CD8-positive, alpha-beta memory T cell (primary cell): ENCODE measurements at regions not wholly inside any gene's neighbourhood (a gene's known extent, or its start where the extent isn't known, plus 50 kb on each side); places are given as distances from the start of the nearest gene placed in this dataset.

Source experiments
- CTCF ChIA-PET: fragments of 350-600 bp; sonication (Branson Sonifier 250); formaldehyde crosslinking; loops from one replicate; lab custom pipeline; 2021; ENCODE audit warnings: antibody characterized with exemption; lab: Charles Lee
- POLR2A ChIA-PET: fragments of 350-600 bp; sonication (Branson Sonifier 250); formaldehyde crosslinking; loops from one replicate; lab custom pipeline; 2021; ENCODE audit warnings: antibody characterized with exemption; lab: Charles Lee
- DNase-seq, 5 donors: peaks; one replicate each; pipeline versions ENCODE4 v3.0.0 to v3.0.0-alpha.2; 2020 to 2022; ENCODE audit warnings: mixed read lengths in 1 of 5
- H3K27ac ChIP-seq: one replicate; pipeline ENCODE4 v1.7.0; 2013; ENCODE audit warnings: low read depth, mild to moderate bottlenecking, low read length, moderate library complexity
- H3K27me3 ChIP-seq: 2 replicates; pipeline ENCODE4 v1.7.0; 2013; ENCODE audit warnings: low read length, mild to moderate bottlenecking; ENCODE audit not compliant: insufficient read depth, poor library complexity, severe bottlenecking
- H3K36me3 ChIP-seq: 2 replicates; pipeline ENCODE4 v1.7.0; 2013; ENCODE audit warnings: mild to moderate bottlenecking, low read length, moderate library complexity; ENCODE audit not compliant: insufficient read depth
- H3K4me1 ChIP-seq: 2 replicates; pipeline ENCODE4 v1.7.0; 2013; ENCODE audit warnings: mild to moderate bottlenecking, low read length, moderate library complexity; ENCODE audit not compliant: insufficient read depth
- H3K4me3 ChIP-seq: 2 replicates; pipeline ENCODE4 v1.7.0; 2013; ENCODE audit warnings: mild to moderate bottlenecking, low read length
- H3K9me3 ChIP-seq: 2 replicates; pipeline ENCODE4 v1.7.0; 2013; ENCODE audit warnings: mild to moderate bottlenecking, low read length
- H3K27ac Mint-ChIP-seq, 8 donors: one replicate each; pipeline ENCODE4 v1.8.0; 2020 to 2021; ENCODE audit warnings: mixed read lengths in 8 of 8, mild to moderate bottlenecking in 6 of 8, inconsistent platforms in 3 of 8, moderate library complexity in 3 of 8
- H3K27me3 Mint-ChIP-seq, 2 donors: one replicate each; pipeline ENCODE4 v1.8.0; 2020 to 2021; ENCODE audit warnings: mixed read lengths in 2 of 2, mild to moderate bottlenecking in 1 of 2, moderate library complexity in 1 of 2
- H3K36me3 Mint-ChIP-seq, 3 donors: one replicate each; pipeline ENCODE4 v1.8.0; 2020 to 2021; ENCODE audit warnings: mixed read lengths in 3 of 3, inconsistent platforms in 1 of 3, mild to moderate bottlenecking in 1 of 3
- H3K4me1 Mint-ChIP-seq, 3 donors: one replicate each; pipeline ENCODE4 v1.8.0; 2020 to 2021; ENCODE audit warnings: mixed read lengths in 3 of 3, inconsistent platforms in 1 of 3, mild to moderate bottlenecking in 1 of 3
- H3K4me3 Mint-ChIP-seq, 7 donors: one replicate each; pipeline ENCODE4 v1.8.0; 2020 to 2021; ENCODE audit warnings: mixed read lengths in 7 of 7, mild to moderate bottlenecking in 6 of 7, moderate library complexity in 4 of 7, inconsistent platforms in 2 of 7
- H3K9me3 Mint-ChIP-seq, 5 donors: one replicate each; pipeline ENCODE4 v1.8.0; 2020 to 2022; ENCODE audit warnings: mixed read lengths in 5 of 5, mild to moderate bottlenecking in 3 of 5, moderate library complexity in 2 of 5, inconsistent platforms in 1 of 5

DNA sequence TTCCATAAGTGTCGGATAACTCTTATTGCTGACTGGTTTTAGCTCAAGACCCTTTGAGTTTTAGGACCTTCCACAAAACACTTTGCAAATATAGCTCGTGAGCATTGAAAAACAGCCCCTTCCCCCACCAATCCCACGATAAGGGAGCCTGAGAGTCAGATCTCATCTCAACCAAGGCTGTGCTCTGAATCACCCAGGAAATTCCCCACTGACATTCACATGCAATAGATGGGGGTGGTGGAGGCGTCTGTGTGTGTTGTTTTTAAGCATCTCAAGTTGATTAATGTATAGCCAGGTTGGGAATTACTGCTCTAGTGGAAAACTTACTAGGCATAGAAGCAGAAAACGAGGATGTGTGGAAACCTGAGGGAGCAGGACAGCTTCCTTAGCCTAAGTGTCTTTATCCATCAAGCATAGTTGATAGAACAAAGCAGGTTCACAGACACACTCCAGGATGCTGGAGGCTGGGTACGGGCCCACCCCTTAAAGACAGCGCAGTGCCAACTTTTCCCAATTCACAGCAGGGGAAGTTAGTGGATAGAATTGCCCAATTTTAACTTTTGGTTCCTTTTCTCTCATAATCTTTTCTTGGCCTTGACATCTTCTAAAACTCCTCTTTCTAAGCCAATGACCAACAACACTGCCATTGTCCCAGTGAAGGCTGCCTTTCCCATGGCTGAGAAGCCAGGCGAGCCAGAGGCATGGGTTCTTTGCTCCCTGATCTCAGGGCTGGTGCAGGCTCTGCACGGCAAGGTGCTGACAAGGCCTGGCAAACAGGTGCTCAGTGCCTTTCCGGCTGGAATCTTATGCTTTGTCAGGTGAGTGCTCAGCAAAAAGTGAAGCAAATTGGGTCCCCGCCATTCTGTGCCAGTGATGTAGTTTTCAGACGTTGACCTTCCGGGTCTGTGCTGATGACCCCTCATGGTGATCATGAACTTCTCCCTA lies 98.5 kb upstream of the INSIG1 start:
- Mint-ChIP-seq H3K9me3 (peaks cover 7 to 17% (median 13%) of the 10 kb centered on the region in 5 donors), H3K36me3 (peaks cover 0 to 12% (median 2%) of the 10 kb centered on the region in 3 donors), H3K27ac (peak overlapping the region in 1 of 8 donors; percentile 8), H3K4me1 (no peaks in the 10 kb centered on the region), H3K27me3 (peaks cover 5 to 9% of the 10 kb centered on the region in 2 donors), H3K4me3 (no peak overlapping the region)
- POLR2A ChIA-PET = no interaction called here
- no peak overlapping the region for H3K27ac ChIP-seq
- H3K4me3 ChIP-seq = no peak overlapping the region
- H3K36me3 ChIP-seq = no peaks in the 10 kb centered on the region
- CTCF ChIA-PET = interaction anchor here (0.9 to 1.5 kb wide), 5 partner anchors 9 to 272 kb away, joined by 3 to 8 read pairs (median 5); no protein-coding TSS in a partner anchor
- H3K27me3 ChIP-seq = no peaks in the 10 kb centered on the region
- peaks cover 12% of the 10 kb centered on the region for H3K9me3 ChIP-seq
- no peaks in the 10 kb centered on the region for H3K4me1 ChIP-seq
- no peak for DNase-seq

DNA sequence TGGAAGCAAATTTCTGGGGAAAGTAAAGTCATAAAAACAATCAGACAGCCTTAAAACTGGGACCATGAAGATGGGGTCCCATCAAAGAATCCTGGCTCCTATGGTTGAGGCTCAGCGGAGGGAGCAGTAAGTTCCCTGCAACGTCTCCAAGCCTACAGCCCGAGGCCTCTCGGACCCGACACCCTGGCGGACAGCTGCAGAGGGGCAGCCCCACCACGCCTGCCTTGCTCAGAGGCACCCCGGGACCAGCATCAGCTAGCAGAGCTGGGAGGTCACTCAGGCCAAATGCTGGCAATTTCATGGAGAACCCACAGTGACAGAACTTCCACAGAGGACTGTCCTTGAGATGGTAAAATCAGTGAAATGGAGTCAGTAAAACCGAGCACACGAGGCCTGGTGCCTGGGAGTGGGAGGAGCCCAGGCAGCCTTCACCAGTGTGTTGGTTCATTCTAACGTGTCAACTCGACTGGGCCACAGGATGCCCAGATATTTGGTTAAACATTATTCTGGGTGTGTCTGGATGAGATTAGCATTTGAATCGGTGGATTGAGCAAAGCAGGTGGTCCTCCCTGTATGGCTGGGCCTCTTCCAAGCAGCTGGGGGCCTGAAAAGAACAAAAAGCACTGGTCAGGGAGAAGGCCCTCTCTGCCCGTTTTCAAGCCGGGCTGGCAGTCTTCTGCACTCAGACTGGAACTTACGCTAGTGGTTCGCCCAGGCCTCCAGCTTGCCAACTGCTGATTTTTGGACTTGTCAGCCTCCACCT lies 96.2 kb upstream of the INSIG1 start:
- ChIA-PET CTCF (interaction anchor here (1.5 kb wide), 2 partner anchors 143 to 274 kb away, joined by 3 to 5 read pairs; no protein-coding TSS in a partner anchor), POLR2A (no interaction called here)
- Mint-ChIP-seq H3K27ac (peak overlapping the region in 2 of 8 donors; percentile 63 to 88), H3K4me3 (peak overlapping the region in 1 of 7 donors; percentile 16), H3K27me3 (peaks cover 5 to 9% of the 10 kb centered on the region in 2 donors), H3K36me3 (peaks cover 0 to 6% (median 2%) of the 10 kb centered on the region in 3 donors), H3K9me3 (peaks cover 2 to 9% (median 6%) of the 10 kb centered on the region in 5 donors), H3K4me1 (peaks cover 13 to 17% (median 16%) of the 10 kb centered on the region in 3 donors)
- no peak for DNase-seq
- Histone ChIP-seq H3K9me3 (peaks cover 7% of the 10 kb centered on the region), H3K27ac (no peak overlapping the region), H3K4me1 (peaks cover 15% of the 10 kb centered on the region), H3K4me3 (no peak overlapping the region), H3K27me3 (no peaks in the 10 kb centered on the region), H3K36me3 (no peaks in the 10 kb centered on the region)

DNA sequence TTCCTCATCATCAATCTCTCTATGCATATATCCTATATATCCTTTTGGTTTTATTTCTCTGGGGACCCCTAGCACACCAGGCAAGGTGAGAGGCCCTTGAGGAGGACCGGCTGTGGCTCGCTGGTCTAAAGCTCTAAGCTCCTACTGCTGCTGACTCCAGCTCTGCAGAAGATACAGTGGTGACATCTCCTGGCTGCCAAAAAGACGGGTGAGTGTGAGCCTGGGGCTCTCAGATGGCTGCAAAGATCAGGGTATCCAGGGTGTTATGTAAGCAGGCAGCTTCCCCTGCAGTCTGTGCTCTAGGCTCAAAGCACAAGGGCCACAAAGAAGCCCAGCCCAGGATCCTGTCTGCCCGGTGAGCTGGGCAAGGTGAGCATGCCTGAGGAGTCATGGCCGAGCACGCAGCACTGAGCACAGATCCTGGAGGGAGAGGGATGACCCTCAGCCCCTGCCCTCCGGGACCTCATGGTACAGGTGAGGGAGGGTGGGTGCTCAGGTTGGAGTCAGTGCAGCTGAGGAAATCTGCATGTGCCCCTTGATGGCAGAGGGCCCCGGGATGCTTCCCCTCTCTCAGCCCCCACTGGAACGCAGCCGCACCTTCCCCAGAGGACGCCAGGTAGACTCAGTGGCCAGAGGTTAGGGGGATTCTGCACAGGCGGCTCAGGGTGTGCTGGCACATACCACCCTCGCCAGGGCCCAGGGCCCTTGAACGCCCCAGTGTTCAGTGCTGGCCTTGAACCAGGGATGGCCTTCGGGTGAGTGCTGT lies 95.4 kb upstream of the INSIG1 start:
- H3K27ac Mint-ChIP-seq = peak overlapping the region in 3 of 8 donors; percentile 41 to 65 (median 63)
- no peaks in the 10 kb centered on the region for H3K9me3 ChIP-seq
- no peaks in the 10 kb centered on the region for H3K27me3 ChIP-seq
- H3K4me3 ChIP-seq = no peak overlapping the region
- ChIA-PET CTCF (interaction anchor here (1.5 kb wide), 1 partner anchor 143 kb away, joined by 5 read pairs; no protein-coding TSS in a partner anchor), POLR2A (no interaction called here)
- no peak overlapping the region for H3K27ac ChIP-seq
- peaks cover 0 to 4% (median under 1%) of the 10 kb centered on the region in 5 donors for H3K9me3 Mint-ChIP-seq
- no peak overlapping the region for H3K4me3 Mint-ChIP-seq
- H3K36me3 Mint-ChIP-seq = peaks cover 0 to 3% (median 2%) of the 10 kb centered on the region in 3 donors
- peaks cover 3 to 9% of the 10 kb centered on the region in 2 donors for H3K27me3 Mint-ChIP-seq
- H3K4me1 ChIP-seq = peaks cover 22% of the 10 kb centered on the region
- no peaks in the 10 kb centered on the region for H3K36me3 ChIP-seq
- no peak for DNase-seq
- H3K4me1 Mint-ChIP-seq = peaks cover 16 to 22% (median 21%) of the 10 kb centered on the region in 3 donors

DNA sequence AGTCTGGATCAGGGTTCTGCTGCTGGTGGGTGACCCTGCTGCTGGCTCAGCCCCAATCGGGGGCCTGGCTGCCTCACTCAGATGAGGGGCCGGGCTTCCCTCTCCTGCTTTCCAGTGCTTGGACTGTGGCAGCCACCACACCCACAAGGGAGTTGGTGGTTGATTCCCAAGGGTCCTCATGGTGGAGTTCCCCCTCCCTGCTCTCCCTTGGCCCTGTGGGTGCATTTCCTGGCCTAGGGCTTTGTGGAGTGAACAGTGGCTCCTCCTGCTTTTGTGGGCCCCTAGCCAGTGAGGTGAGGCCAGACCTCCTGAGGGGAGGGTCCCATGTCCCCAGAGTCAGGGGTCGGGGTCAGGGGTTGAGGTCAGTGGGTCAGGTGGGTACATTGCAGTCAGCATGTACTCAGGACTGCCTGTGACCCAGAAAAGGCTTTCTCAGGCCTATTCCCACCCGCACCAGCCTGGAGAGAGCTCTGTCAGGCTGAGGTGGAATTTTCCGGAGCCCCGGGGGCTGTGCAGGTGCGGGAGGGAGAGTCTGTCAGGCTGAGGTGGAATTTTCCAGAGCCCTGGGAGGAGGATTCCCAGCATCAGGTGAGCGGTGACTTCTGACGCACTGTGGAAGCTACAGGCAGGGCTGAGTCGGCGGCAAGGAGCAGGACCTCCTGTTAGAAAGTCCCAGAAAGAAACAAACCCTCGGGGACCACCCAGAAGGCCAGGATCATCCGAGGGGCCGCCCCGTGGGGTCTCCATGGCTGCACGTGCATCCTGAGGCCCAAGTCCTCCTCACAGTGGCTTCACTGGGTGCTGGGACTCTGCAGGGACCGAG lies 94.4 kb upstream of the INSIG1 start:
- Mint-ChIP-seq H3K4me3 (peak overlapping the region in 1 of 7 donors; percentile 48), H3K9me3 (no peaks in the 10 kb centered on the region), H3K27me3 (peaks cover 1 to 9% of the 10 kb centered on the region in 2 donors), H3K36me3 (peaks cover 0 to 2% (median 0%) of the 10 kb centered on the region in 3 donors), H3K27ac (peak overlapping the region in 1 of 8 donors; percentile 64), H3K4me1 (peaks cover 16 to 22% (median 21%) of the 10 kb centered on the region in 3 donors)
- Histone ChIP-seq H3K4me3 (no peak overlapping the region), H3K36me3 (no peaks in the 10 kb centered on the region), H3K4me1 (peaks cover 22% of the 10 kb centered on the region), H3K27ac (no peak overlapping the region), H3K9me3 (no peaks in the 10 kb centered on the region), H3K27me3 (no peaks in the 10 kb centered on the region)
- CTCF ChIA-PET = interaction anchor here (2.6 to 4.4 kb wide), 3 partner anchors 13 to 142 kb away, joined by 19 to 34 read pairs (median 22); partner anchors contain the start of gene INSIG1
- DNase-seq = no peak
- POLR2A ChIA-PET = no interaction called here

DNA sequence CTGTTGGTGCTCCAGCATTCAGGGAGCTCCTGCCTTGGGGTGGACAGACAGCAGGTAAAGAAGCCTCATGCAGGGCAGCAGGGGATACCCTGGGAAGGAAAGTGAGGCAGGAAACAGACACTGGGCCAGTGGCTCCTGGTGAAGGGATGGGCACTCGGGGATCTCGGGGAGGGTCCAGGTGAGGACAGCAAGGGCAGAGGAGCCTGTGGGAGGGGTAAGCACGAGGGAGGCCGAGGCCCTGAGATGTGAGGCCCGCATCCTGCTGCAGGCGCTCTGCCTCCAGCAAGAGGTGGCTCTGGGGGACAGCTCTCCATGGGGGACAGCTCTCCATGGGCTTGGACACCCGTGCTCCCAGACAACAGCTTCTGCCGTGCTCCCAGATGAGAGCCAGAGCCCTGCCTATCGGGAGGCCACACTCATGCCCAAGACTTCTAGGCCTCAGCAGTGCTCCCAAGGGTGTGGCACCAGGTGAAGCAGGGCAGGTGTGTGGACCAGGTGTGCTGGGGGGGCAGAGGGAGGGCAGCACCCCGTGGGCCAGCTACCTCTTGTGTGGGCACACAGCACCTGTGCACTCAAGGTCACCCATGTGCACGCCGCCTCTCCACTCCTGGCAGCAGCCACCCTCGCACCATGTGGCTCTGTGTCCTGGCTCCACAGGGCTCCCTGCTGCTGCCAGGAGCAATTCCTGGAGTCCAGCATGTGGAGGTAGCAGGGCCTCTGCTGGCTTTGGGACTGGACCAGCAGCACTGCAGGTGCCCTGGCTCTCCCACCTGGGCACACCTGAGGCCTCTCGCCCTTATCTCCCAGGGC lies 93.6 kb upstream of the INSIG1 start:
- Histone ChIP-seq H3K4me1 (peaks cover 22% of the 10 kb centered on the region), H3K9me3 (no peaks in the 10 kb centered on the region), H3K4me3 (no peak overlapping the region), H3K27me3 (no peaks in the 10 kb centered on the region), H3K27ac (no peak overlapping the region), H3K36me3 (no peaks in the 10 kb centered on the region)
- peaks cover 16 to 22% (median 21%) of the 10 kb centered on the region in 3 donors for H3K4me1 Mint-ChIP-seq
- H3K27me3 Mint-ChIP-seq = peaks cover 0 to 6% of the 10 kb centered on the region in 2 donors
- ChIA-PET CTCF (interaction anchor here (1.7 to 4.4 kb wide), 5 partner anchors 11 to 141 kb away, joined by 5 to 34 read pairs (median 19); partner anchors contain the start of gene INSIG1), POLR2A (interaction anchor here (3.5 kb wide), 1 partner anchor 94 kb away, joined by 67 read pairs; the partner anchor contains the start of gene INSIG1)
- H3K9me3 Mint-ChIP-seq = no peaks in the 10 kb centered on the region
- H3K4me3 Mint-ChIP-seq = peak overlapping the region in 1 of 7 donors; percentile 48
- DNase-seq = no peak
- H3K36me3 Mint-ChIP-seq = peaks cover 0 to 2% (median 0%) of the 10 kb centered on the region in 3 donors
- peak overlapping the region in 4 of 8 donors; percentile 54 to 98 (median 94) for H3K27ac Mint-ChIP-seq

DNA sequence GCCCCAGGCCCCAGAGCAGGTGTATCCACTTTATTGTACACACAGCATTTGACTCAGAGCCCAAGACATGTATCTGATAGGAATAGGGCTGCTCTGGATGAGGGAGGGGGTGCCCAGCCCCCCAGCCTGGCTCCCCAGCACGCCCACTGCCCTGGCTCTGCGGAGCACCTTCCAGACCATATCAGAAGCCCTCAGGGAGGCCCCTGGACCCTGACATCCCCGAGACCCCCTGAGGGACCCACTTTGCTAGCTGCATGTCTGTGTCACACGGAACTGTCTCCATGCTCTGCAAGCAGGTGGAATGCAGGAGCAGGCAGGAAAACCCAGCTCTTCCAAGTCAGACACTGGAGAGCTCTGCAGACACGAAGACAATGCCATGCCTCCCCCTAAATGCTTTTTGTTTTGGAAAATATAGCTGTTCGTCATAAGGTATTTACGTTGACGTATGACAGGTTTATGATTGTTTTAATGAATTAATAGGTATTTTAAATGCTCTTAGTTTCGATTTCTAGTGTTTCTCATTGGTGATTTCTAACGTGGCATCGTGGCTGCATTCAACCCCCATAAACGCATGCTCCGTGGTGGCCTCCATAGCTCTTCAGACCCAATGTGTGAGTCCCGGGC lies 92.8 kb upstream of the INSIG1 start:
- H3K4me1 ChIP-seq = peaks cover 22% of the 10 kb centered on the region
- H3K9me3 Mint-ChIP-seq = no peaks in the 10 kb centered on the region
- H3K36me3 ChIP-seq = no peaks in the 10 kb centered on the region
- peak overlapping the region; percentile 70 for H3K4me3 ChIP-seq
- H3K9me3 ChIP-seq = no peaks in the 10 kb centered on the region
- H3K4me3 Mint-ChIP-seq = peak overlapping the region; percentile 84 to 89 (median 87)
- peak overlapping the region; percentile 93 to 99 (median 96) for H3K27ac Mint-ChIP-seq
- DNase-seq = no peak
- H3K36me3 Mint-ChIP-seq = peaks cover 0 to 2% (median 0%) of the 10 kb centered on the region in 3 donors
- ChIA-PET POLR2A (interaction anchor here (1.0 to 3.5 kb wide), 3 partner anchors 93 to 277 kb away, joined by 4 to 67 read pairs (median 5); partner anchors contain the start of genes INSIG1 and PAXIP1), CTCF (interaction anchor here (1.3 to 4.4 kb wide), 7 partner anchors 10 to 277 kb away, joined by 4 to 34 read pairs (median 9); partner anchors contain the start of gene INSIG1)
- H3K27me3 Mint-ChIP-seq = no peaks in the 10 kb centered on the region
- peak overlapping the region; percentile 91 for H3K27ac ChIP-seq
- no peaks in the 10 kb centered on the region for H3K27me3 ChIP-seq
- peaks cover 16 to 22% (median 21%) of the 10 kb centered on the region in 3 donors for H3K4me1 Mint-ChIP-seq
